GM12878 (cell line): ENCODE measurements at regions not wholly inside any gene's neighbourhood (a gene's known extent, or its start where the extent isn't known, plus 50 kb on each side); places are given as distances from the start of the nearest gene placed in this dataset.

ENCODE experiments used
- ATAC-seq: fragments of 200-7000 bp; cut with Tn5 transposase; 3 replicates; pipeline ENCODE4 v1.9.1; 2020; ENCODE audit warnings: mild to moderate bottlenecking, moderate library complexity
- BruUV-seq: library from RNA; stranded (reverse); fragments of 400-500 nt; replicated peaks from 2 replicates; lab custom pipeline; 2021; lab: Mats Ljungman, UMichigan
- CTCF ChIA-PET: fragments of 300-600 bp; sonication (Branson Sonifier 250); formaldehyde crosslinking; extraction: SDS; loops from one replicate; lab custom pipeline; 2021; ENCODE audit warnings: inconsistent platforms; lab: Yijun Ruan, JAX
- POLR2A ChIA-PET: fragments of 350-600 bp; formaldehyde crosslinking; extraction: SDS; loops from one replicate; lab custom pipeline; 2021; ENCODE audit warnings: inconsistent platforms; lab: Charles Lee
- RAD21 ChIA-PET: fragments of 300-600 bp; sonication (Branson Sonifier 250); formaldehyde crosslinking; loops from one replicate; lab custom pipeline; 2023; ENCODE audit warnings: antibody characterized with exemption; ENCODE audit not compliant: unreplicated experiment; lab: Charles Lee
- SMC1A ChIA-PET: fragments of 300-600 bp; sonication (Branson Sonifier 250); formaldehyde crosslinking; loops from one replicate; lab custom pipeline; 2023; ENCODE audit not compliant: unreplicated experiment, uncharacterized antibody; lab: Charles Lee
- DNase-seq: peaks from one replicate; pipeline ENCODE4 v3.0.0-alpha.2; 2011; ENCODE audit warnings: low read depth, low spot score
- FAIRE-seq: peaks from 3 replicates; lab custom pipeline; 2011; peaks lifted over from hg19 to GRCh38; lab: Jason Lieb, UNC
- H2AFZ ChIP-seq: 2 replicates; pipeline ENCODE4 v1.6.0; 2011; ENCODE audit warnings: low read depth, low read length, control low read depth; ENCODE audit not compliant: control insufficient read depth
- H3K27ac ChIP-seq: 2 replicates; pipeline ENCODE4 v1.5.1; 2011; ENCODE audit warnings: control low read depth; ENCODE audit not compliant: control insufficient read depth, insufficient read depth
- H3K27me3 ChIP-seq, 2 experiments: replicated peaks in 1 of 2; 2 replicates each; pipeline versions ENCODE4 v1.6.0 to v1.6.1; 2011; ENCODE audit warnings: low read length in 1 of 2; ENCODE audit not compliant: control insufficient read depth in 2 of 2, insufficient read depth in 2 of 2
- H3K36me3 ChIP-seq, 2 experiments: 2 replicates each; pipeline ENCODE4 v1.5.1; 2011; ENCODE audit warnings: low read length in 1 of 2; ENCODE audit not compliant: control insufficient read depth in 2 of 2, insufficient read depth in 2 of 2
- H3K4me1 ChIP-seq: 2 replicates; pipeline ENCODE4 v1.6.1; 2011; ENCODE audit warnings: mild to moderate bottlenecking, low read length, moderate library complexity, mixed read lengths; ENCODE audit not compliant: control insufficient read depth, insufficient read depth
- H3K4me2 ChIP-seq: 2 replicates; pipeline ENCODE4 v1.6.0; 2011; ENCODE audit warnings: control low read depth; ENCODE audit not compliant: control insufficient read depth, insufficient read depth
- H3K4me3 ChIP-seq: fragments of 200-600 bp; sonication (generic); 2 replicates; pipeline ENCODE4 v1.5.1; 2016
- H3K79me2 ChIP-seq: 2 replicates; pipeline ENCODE4 v1.6.0; 2011; ENCODE audit warnings: low read length; ENCODE audit not compliant: control insufficient read depth, insufficient read depth
- H3K9ac ChIP-seq: 2 replicates; pipeline ENCODE4 v1.8.0; 2011; ENCODE audit warnings: low read length, control low read depth, mixed read lengths; ENCODE audit not compliant: control insufficient read depth, insufficient read depth
- H3K9me3 ChIP-seq: replicated peaks from 3 replicates; pipeline ENCODE4 v1.5.1; 2011; ENCODE audit warnings: mild to moderate bottlenecking, low read length; ENCODE audit not compliant: control insufficient read depth, insufficient read depth
- H4K20me1 ChIP-seq: 2 replicates; pipeline ENCODE4 v1.6.0; 2011; ENCODE audit not compliant: control insufficient read depth, insufficient read depth
- CBX5 ChIP-seq: sonication (generic); IDR thresholded peaks from 2 replicates; pipeline ENCODE4 v1.6.1; 2016; ENCODE audit warnings: low read depth, moderate library complexity, mild to moderate bottlenecking, inconsistent platforms
- CHD1 ChIP-seq: IDR thresholded peaks from 2 replicates; pipeline ENCODE4 v1.6.1; 2012; ENCODE audit warnings: low read depth, low read length, improper control_type of control experiment
- FOS ChIP-seq: IDR thresholded peaks from 3 replicates; pipeline ENCODE4 v1.6.1; 2011; ENCODE audit warnings: borderline replicate concordance; ENCODE audit not compliant: insufficient read length; ENCODE audit errors: extremely low read depth
- HCFC1 ChIP-seq: fragments of 150-350 bp; IDR thresholded peaks from 2 replicates; pipeline ENCODE4 v1.6.1; 2014; ENCODE audit warnings: low read length
- IRF3 ChIP-seq: fragments of 450-650 bp; IDR thresholded peaks from 2 replicates; pipeline ENCODE4 v1.6.1; 2014; ENCODE audit warnings: mild to moderate bottlenecking
- MLLT1 ChIP-seq: fragments of 450-650 bp; IDR thresholded peaks from 2 replicates; pipeline ENCODE4 v1.6.1; 2016; ENCODE audit warnings: mild to moderate bottlenecking
- POLR2A ChIP-seq: IDR thresholded peaks from 2 replicates; pipeline ENCODE4 v1.6.1; 2011; ENCODE audit warnings: low read depth, mild to moderate bottlenecking, low read length
- RELA ChIP-seq: fragments of 450-650 bp; IDR thresholded peaks from 2 replicates; pipeline ENCODE4 v1.8.0; 2014; ENCODE audit warnings: borderline replicate concordance; ENCODE audit not compliant: partially characterized antibody
- SRF ChIP-seq, 2 experiments: IDR thresholded peaks; 2 replicates each; pipeline ENCODE4 v1.6.1; 2011; ENCODE audit warnings: low read depth in 2 of 2, low read length in 2 of 2, mild to moderate bottlenecking in 1 of 2, moderate library complexity in 1 of 2
- STAT1 ChIP-seq: fragments of 450-650 bp; conservative IDR thresholded peaks from 2 replicates; pipeline ENCODE4 v1.6.1; 2014; ENCODE audit warnings: antibody characterized with exemption, mild to moderate bottlenecking
- YBX1 ChIP-seq: fragments of 450-650 bp; IDR thresholded peaks from 2 replicates; pipeline ENCODE4 v1.6.1; 2016; ENCODE audit warnings: antibody characterized with exemption
- WGBS: methylation state at CpG from one replicate; pipeline ENCODE4 v1.1.6; 2016; ENCODE audit warnings: low lambda C conversion rate; ENCODE audit not compliant: insufficient replicate concordance, insufficient coverage; ENCODE audit errors: missing lambda C conversion rate; 5-methylcytosine and 5-hydroxymethylcytosine counted together
- in situ Hi-C: fragments of 300-500 bp; cut with MboI; formaldehyde crosslinking; loops from 9 replicates; pipeline ENCODE4 v1.14.3; 2018; ENCODE audit warnings: mixed read lengths
- intact Hi-C: fragments of 100-400 bp; cut with micrococcal nuclease; formaldehyde crosslinking; loops from one replicate; pipeline ENCODE4 v1.14.2; 2022; ENCODE audit not compliant: unreplicated experiment

GRCh38 chr9:79384501-79384900, 187.3 kb upstream of the TLE4 start (continued):
- TF ChIP-seq FOS (no peak), CHD1 (no peak), SRF (IDR thresholded peaks at IDR 0.05; ENCODE audit: low read depth in 2 of 2, low read length in 2 of 2) (no peak), HCFC1 (no peak), RELA (no peak), POLR2A (no peak), YBX1 (no peak), CBX5 (no peak), STAT1 (no peak), IRF3 (no peak)

GRCh38 chr9:79387101-79387835, 184.5 kb upstream of the TLE4 start:
- H3K79me2 ChIP-seq = no peaks in the 10 kb centered on the region
- no peak overlapping the region for H3K9ac ChIP-seq
- ChIA-PET SMC1A (no interaction called here), RAD21 (no interaction called here), POLR2A (no interaction called here), CTCF (no interaction called here)
- FAIRE-seq = no peak
- 6% methylated on average over 5 of the region's 5 CpGs for WGBS
- in situ Hi-C loops (no loop called here), intact Hi-C loops (no loop called here)
- no peak overlapping the region for H3K27ac ChIP-seq
- no peak for TF ChIP-seq MLLT1
- no peak overlapping the region for H3K4me3 ChIP-seq
- H2AFZ ChIP-seq = no peak overlapping the region
- H3K4me2 ChIP-seq = no peak overlapping the region
- no peaks in the 10 kb centered on the region for H3K36me3 ChIP-seq
- H3K9me3 ChIP-seq = no peaks in the 10 kb centered on the region; the same call in 2 of the 3 replicates
- no peak for ATAC-seq
- H3K27me3 ChIP-seq = no peaks in the 10 kb centered on the region
- DNase-seq = no peak
- H4K20me1 ChIP-seq = no peaks in the 10 kb centered on the region
- H3K4me1 ChIP-seq = no peaks in the 10 kb centered on the region
- no TSS peak for BruUV-seq
